GM12878 (cell line): ENCODE measurements at regions not wholly inside any gene's neighbourhood (a gene's known extent, or its start where the extent isn't known, plus 50 kb on each side); places are given as distances from the start of the nearest gene placed in this dataset.

Experiments used
- ETV6 ChIP-seq, 2 experiments: fragments of 450-650 bp in 1 of 2; IDR thresholded peaks in 1 of 2; conservative IDR thresholded peaks in 1 of 2; 2 replicates each; pipeline ENCODE4 v1.6.1; 2014; ENCODE audit warnings: antibody characterized with exemption in 1 of 2, borderline replicate concordance in 1 of 2, low read depth in 1 of 2, mild to moderate bottlenecking in 1 of 2, moderate library complexity in 1 of 2
- IKZF2 ChIP-seq, 2 experiments: fragments of 450-650 bp; IDR thresholded peaks; 2 replicates each; pipeline ENCODE4 v1.6.1; 2017; ENCODE audit warnings: mild to moderate bottlenecking in 2 of 2, moderate library complexity in 2 of 2
- PML ChIP-seq: IDR thresholded peaks from 2 replicates; pipeline ENCODE4 v1.6.1; 2012; ENCODE audit warnings: low read length, inconsistent platforms
- RELA ChIP-seq: fragments of 450-650 bp; IDR thresholded peaks from 2 replicates; pipeline ENCODE4 v1.8.0; 2014; ENCODE audit warnings: borderline replicate concordance; ENCODE audit not compliant: partially characterized antibody
- SMARCA5 ChIP-seq: fragments of 450-650 bp; IDR thresholded peaks from 2 replicates; pipeline ENCODE4 v1.6.1; 2017; ENCODE audit warnings: mild to moderate bottlenecking
- ZNF274 ChIP-seq: IDR thresholded peaks from one replicate; pipeline ENCODE4 v1.8.0; 2011; ENCODE audit not compliant: insufficient read length, insufficient read depth
- TF ChIP-seq, protein P1 (sequence below): fragments of 450-650 bp; IDR thresholded peaks from 2 replicates; pipeline ENCODE4 v1.6.1; 2017; ENCODE audit warnings: mild to moderate bottlenecking, moderate library complexity
- TF ChIP-seq, protein P2 (sequence below): fragments of 450-650 bp; IDR thresholded peaks from 2 replicates; pipeline ENCODE4 v1.6.1; 2018; ENCODE audit warnings: borderline replicate concordance, mild to moderate bottlenecking; ENCODE audit not compliant: partially characterized antibody
- TF ChIP-seq, protein P3 (sequence below): fragments of 450-650 bp; formaldehyde crosslinking; IDR thresholded peaks from 2 replicates; pipeline ENCODE4 v1.4.0; 2022; ENCODE audit warnings: mild to moderate bottlenecking, moderate library complexity
- TF ChIP-seq, protein P4 (sequence below): fragments of 450-650 bp; IDR thresholded peaks from 2 replicates; pipeline ENCODE4 v1.6.1; 2016; ENCODE audit warnings: mild to moderate bottlenecking, moderate library complexity, borderline replicate concordance
- TF ChIP-seq, protein P5 (sequence below): fragments of 450-650 bp; IDR thresholded peaks from 2 replicates; pipeline ENCODE4 v1.6.1; 2016; ENCODE audit warnings: mild to moderate bottlenecking
- TF ChIP-seq, protein P6 (sequence below): fragments of 450-650 bp; IDR thresholded peaks from 2 replicates; pipeline ENCODE4 v1.6.1; 2017; ENCODE audit warnings: low read depth, mild to moderate bottlenecking, moderate library complexity

DNA sequence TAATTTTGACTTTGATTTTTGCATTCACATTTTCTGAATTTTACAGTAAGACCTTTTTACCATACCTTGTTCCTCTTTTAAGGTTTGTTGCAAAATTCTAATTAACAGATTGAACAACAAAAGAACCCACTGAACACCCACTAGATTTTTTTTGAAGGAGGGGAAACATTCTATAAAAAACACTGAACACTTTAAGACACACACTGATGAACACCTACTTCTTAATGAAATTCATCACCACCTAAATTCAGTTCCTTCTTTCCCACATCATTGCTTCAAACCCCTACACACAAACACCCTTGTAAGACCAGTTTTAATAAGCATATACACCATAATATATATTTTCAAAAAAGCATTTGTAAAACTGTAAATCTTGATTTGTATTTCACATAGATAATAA lies 559.0 kb upstream of the MEF2C start (continued):
- TF ChIP-seq, protein P1, sequence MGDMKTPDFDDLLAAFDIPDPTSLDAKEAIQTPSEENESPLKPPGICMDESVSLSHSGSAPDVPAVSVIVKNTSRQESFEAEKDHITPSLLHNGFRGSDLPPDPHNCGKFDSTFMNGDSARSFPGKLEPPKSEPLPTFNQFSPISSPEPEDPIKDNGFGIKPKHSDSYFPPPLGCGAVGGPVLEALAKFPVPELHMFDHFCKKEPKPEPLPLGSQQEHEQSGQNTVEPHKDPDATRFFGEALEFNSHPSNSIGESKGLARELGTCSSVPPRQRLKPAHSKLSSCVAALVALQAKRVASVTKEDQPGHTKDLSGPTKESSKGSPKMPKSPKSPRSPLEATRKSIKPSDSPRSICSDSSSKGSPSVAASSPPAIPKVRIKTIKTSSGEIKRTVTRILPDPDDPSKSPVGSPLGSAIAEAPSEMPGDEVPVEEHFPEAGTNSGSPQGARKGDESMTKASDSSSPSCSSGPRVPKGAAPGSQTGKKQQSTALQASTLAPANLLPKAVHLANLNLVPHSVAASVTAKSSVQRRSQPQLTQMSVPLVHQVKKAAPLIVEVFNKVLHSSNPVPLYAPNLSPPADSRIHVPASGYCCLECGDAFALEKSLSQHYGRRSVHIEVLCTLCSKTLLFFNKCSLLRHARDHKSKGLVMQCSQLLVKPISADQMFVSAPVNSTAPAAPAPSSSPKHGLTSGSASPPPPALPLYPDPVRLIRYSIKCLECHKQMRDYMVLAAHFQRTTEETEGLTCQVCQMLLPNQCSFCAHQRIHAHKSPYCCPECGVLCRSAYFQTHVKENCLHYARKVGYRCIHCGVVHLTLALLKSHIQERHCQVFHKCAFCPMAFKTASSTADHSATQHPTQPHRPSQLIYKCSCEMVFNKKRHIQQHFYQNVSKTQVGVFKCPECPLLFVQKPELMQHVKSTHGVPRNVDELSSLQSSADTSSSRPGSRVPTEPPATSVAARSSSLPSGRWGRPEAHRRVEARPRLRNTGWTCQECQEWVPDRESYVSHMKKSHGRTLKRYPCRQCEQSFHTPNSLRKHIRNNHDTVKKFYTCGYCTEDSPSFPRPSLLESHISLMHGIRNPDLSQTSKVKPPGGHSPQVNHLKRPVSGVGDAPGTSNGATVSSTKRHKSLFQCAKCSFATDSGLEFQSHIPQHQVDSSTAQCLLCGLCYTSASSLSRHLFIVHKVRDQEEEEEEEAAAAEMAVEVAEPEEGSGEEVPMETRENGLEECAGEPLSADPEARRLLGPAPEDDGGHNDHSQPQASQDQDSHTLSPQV: no peak
- TF ChIP-seq, protein P2, sequence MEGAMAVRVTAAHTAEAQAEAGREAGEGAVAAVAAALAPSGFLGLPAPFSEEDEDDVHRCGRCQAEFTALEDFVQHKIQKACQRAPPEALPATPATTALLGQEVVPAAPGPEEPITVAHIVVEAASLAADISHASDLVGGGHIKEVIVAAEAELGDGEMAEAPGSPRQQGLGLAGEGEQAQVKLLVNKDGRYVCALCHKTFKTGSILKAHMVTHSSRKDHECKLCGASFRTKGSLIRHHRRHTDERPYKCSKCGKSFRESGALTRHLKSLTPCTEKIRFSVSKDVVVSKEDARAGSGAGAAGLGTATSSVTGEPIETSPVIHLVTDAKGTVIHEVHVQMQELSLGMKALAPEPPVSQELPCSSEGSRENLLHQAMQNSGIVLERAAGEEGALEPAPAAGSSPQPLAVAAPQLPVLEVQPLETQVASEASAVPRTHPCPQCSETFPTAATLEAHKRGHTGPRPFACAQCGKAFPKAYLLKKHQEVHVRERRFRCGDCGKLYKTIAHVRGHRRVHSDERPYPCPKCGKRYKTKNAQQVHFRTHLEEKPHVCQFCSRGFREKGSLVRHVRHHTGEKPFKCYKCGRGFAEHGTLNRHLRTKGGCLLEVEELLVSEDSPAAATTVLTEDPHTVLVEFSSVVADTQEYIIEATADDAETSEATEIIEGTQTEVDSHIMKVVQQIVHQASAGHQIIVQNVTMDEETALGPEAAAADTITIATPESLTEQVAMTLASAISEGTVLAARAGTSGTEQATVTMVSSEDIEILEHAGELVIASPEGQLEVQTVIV: no peak
- no peak for TF ChIP-seq SMARCA5
- no peak for TF ChIP-seq PML
- TF ChIP-seq, protein P3, sequence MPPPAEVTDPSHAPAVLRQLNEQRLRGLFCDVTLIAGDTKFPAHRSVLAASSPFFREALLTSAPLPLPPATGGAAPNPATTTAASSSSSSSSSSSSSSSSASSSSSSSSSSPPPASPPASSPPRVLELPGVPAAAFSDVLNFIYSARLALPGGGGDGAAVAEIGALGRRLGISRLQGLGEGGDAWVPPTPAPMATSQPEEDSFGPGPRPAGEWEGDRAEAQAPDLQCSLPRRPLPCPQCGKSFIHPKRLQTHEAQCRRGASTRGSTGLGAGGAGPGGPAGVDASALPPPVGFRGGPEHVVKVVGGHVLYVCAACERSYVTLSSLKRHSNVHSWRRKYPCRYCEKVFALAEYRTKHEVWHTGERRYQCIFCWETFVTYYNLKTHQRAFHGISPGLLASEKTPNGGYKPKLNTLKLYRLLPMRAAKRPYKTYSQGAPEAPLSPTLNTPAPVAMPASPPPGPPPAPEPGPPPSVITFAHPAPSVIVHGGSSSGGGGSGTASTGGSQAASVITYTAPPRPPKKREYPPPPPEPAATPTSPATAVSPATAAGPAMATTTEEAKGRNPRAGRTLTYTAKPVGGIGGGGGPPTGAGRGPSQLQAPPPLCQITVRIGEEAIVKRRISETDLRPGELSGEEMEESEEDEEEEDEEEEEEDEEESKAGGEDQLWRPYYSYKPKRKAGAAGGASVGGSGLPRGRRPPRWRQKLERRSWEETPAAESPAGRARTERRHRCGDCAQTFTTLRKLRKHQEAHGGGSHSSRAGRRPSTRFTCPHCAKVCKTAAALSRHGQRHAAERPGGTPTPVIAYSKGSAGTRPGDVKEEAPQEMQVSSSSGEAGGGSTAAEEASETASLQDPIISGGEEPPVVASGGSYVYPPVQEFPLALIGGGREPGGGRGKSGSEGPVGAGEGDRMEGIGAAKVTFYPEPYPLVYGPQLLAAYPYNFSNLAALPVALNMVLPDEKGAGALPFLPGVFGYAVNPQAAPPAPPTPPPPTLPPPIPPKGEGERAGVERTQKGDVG (CRISPR knock-in tag): no peak
- TF ChIP-seq ETV6 (conservative IDR thresholded peaks at IDR 0.05 in 1 of 2, IDR thresholded peaks at IDR 0.05 in 1 of 2; ENCODE audit: borderline replicate concordance in 1 of 2, low read depth in 1 of 2): no peak
- peak in 1 of 2 experiments; percentile 32; a peak in 1 of 4 replicates for TF ChIP-seq IKZF2 (IDR thresholded peaks at IDR 0.05)
- TF ChIP-seq ZNF274: no peak
- TF ChIP-seq RELA: no peak
- TF ChIP-seq, protein P4, sequence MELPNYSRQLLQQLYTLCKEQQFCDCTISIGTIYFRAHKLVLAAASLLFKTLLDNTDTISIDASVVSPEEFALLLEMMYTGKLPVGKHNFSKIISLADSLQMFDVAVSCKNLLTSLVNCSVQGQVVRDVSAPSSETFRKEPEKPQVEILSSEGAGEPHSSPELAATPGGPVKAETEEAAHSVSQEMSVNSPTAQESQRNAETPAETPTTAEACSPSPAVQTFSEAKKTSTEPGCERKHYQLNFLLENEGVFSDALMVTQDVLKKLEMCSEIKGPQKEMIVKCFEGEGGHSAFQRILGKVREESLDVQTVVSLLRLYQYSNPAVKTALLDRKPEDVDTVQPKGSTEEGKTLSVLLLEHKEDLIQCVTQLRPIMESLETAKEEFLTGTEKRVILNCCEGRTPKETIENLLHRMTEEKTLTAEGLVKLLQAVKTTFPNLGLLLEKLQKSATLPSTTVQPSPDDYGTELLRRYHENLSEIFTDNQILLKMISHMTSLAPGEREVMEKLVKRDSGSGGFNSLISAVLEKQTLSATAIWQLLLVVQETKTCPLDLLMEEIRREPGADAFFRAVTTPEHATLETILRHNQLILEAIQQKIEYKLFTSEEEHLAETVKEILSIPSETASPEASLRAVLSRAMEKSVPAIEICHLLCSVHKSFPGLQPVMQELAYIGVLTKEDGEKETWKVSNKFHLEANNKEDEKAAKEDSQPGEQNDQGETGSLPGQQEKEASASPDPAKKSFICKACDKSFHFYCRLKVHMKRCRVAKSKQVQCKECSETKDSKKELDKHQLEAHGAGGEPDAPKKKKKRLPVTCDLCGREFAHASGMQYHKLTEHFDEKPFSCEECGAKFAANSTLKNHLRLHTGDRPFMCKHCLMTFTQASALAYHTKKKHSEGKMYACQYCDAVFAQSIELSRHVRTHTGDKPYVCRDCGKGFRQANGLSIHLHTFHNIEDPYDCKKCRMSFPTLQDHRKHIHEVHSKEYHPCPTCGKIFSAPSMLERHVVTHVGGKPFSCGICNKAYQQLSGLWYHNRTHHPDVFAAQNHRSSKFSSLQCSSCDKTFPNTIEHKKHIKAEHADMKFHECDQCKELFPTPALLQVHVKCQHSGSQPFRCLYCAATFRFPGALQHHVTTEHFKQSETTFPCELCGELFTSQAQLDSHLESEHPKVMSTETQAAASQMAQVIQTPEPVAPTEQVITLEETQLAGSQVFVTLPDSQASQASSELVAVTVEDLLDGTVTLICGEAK: no peak
- TF ChIP-seq, protein P5, sequence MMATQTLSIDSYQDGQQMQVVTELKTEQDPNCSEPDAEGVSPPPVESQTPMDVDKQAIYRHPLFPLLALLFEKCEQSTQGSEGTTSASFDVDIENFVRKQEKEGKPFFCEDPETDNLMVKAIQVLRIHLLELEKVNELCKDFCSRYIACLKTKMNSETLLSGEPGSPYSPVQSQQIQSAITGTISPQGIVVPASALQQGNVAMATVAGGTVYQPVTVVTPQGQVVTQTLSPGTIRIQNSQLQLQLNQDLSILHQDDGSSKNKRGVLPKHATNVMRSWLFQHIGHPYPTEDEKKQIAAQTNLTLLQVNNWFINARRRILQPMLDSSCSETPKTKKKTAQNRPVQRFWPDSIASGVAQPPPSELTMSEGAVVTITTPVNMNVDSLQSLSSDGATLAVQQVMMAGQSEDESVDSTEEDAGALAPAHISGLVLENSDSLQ: no peak
- TF ChIP-seq, protein P6, sequence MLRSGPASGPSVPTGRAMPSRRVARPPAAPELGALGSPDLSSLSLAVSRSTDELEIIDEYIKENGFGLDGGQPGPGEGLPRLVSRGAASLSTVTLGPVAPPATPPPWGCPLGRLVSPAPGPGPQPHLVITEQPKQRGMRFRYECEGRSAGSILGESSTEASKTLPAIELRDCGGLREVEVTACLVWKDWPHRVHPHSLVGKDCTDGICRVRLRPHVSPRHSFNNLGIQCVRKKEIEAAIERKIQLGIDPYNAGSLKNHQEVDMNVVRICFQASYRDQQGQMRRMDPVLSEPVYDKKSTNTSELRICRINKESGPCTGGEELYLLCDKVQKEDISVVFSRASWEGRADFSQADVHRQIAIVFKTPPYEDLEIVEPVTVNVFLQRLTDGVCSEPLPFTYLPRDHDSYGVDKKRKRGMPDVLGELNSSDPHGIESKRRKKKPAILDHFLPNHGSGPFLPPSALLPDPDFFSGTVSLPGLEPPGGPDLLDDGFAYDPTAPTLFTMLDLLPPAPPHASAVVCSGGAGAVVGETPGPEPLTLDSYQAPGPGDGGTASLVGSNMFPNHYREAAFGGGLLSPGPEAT: peak; percentile 38; the same call in 1 of the 2 replicates
